ENCODE measurements at regions not wholly inside any gene's neighbourhood (a gene's known extent, or its start where the extent isn't known, plus 50 kb on each side); places are given as distances from the start of the nearest gene placed in this dataset.
"Not testable (repeated sequence)": the region's sequence is repeated elsewhere in the genome, so short reads cannot be mapped to it uniquely, and the experiment has no call there.

DNA sequence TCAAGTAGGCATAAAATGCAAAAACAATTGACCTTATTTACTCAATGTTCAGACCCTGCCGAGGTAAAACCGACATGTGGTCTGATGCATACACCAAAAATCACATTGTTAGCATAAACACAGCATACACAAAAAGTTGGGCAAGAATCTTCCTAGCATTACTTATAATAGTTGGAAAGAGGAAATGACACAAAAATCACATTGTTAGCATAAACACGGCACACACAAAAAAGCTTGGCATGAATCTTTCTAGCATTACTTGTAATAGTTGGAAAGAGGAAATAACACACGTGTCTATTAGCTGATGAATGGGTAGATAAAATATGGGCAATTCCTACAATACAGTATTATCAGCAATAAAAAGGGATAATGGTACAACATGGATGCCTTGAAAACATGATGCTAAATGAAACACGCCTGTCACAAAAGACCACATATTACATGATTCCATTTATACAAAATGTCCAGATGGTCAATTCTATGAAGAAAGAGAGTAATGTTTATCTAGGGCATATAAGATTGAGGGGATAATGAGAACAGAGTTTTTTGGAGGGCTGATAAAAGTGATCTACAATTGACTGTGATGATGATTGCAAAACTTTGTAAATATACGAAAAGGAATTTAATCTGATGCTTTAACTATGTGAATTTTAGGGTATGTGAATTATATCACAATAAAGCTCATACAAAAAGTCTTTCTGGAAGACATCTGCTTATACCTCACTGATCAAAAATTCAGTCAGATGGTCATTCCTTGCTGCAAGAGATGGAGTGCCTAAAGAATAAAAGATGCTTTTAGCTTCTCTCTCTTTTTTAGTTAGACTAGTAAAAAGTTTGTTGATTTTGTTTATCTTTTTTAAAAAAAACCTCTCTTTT lies 1019.5 kb upstream of the CITED2 start:
- DNase-seq (ENCODE audit: low read depth), result no peak

- no peak for DNase-seq (ENCODE audit: low read depth)
Measured at GRCh38 chr6:140388815-140389214, 1014.4 kb upstream of the CITED2 start.

GRCh38 chr6:140388192-140388802 lies 1013.8 kb upstream of the CITED2 start:
- DNase-seq (ENCODE audit: low read depth), result no peak

DNA sequence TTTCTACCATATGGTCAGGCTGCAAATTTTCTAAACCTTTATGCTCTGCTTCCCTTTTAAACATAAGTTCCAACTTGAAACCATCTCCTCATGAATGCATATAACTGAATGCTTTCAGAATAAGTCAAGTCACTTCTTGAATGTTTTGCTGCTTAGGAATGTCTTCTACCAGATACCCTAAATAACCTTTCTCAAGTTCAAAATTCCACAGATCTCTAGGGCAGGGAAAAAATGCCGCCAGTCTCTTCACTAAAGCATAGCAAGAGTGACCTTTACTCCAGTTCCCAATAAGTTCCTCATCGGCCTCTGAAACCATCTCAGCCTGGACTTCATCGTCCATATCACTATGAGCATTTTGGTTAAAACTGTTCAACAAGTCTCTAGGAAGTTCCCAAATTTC lies 1011.2 kb upstream of the CITED2 start:
- no peak for DNase-seq (ENCODE audit: low read depth)

- DNase-seq (ENCODE audit: low read depth), result no peak
Measured at GRCh38 chr6:140382355-140382754, 1007.9 kb upstream of the CITED2 start.

- DNase-seq (ENCODE audit: low read depth), result no peak
Measured at GRCh38 chr6:140380427-140381218, 1006.2 kb upstream of the CITED2 start.

- DNase-seq (ENCODE audit: low read depth), result no peak
Measured at GRCh38 chr6:140379919-140380318, 1005.5 kb upstream of the CITED2 start.

DNA sequence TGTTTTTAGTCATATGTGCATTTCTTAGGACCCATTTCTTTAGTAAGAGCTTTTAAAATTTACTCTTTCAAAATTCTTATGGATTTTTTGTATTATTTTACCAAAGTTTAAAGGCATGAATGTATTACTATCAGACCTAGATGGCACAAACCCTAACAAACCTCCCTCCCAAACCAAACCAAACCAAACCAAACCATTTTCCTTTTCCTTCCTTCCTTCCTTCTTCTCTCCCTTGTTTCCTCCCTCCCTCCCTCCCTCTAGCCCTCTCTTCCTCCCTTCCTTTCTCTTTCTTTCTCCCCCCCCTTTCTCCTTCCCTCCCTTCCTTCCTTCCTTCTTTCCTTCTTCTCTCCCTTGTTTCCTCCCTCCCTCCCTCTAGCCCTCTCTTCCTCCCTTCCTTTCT lies 1001.8 kb upstream of the CITED2 start:
- no peak for DNase-seq (ENCODE audit: low read depth)

DNA sequence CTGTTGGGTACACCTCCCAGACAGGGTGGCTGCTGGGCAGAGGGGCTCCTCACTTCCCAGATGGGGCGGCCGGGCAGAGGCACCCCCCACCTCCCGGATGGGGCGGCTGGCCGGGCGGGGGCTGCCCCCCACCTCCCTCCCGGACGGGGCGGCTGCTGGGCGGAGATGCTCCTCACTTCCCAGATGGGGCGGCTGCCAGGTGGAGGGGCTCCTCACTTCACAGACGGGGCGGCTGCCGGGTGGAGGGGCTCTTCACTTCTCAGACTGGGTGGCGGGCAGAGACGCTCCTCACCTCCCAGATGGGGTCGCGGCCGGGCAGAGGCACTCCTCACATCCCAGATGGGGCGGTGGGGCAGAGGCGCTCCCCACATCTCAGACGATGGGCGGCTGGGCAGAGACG lies 999.3 kb upstream of the CITED2 start:
- DNase-seq (ENCODE audit: low read depth), result not testable (repeated sequence)

DNA sequence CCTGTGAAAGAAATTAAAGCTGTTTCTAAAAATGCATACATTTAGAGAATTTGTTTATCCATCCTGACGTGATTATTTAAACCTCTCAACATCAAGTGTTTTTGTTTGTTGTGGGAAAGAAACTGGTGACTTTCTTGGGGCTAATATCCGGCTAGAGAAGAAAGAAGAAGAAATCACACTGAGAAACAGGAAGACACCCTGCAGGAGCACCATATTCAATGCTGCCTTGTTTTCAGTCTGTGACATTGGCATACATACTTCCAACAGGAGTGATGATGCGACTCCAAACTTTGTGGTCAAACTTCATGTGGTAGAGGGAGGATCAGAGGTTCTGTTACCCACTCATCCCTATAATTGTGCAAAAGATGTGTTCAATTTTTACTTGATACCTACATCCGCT lies 997.6 kb upstream of the CITED2 start:
- no peak for DNase-seq (ENCODE audit: low read depth)

DNA sequence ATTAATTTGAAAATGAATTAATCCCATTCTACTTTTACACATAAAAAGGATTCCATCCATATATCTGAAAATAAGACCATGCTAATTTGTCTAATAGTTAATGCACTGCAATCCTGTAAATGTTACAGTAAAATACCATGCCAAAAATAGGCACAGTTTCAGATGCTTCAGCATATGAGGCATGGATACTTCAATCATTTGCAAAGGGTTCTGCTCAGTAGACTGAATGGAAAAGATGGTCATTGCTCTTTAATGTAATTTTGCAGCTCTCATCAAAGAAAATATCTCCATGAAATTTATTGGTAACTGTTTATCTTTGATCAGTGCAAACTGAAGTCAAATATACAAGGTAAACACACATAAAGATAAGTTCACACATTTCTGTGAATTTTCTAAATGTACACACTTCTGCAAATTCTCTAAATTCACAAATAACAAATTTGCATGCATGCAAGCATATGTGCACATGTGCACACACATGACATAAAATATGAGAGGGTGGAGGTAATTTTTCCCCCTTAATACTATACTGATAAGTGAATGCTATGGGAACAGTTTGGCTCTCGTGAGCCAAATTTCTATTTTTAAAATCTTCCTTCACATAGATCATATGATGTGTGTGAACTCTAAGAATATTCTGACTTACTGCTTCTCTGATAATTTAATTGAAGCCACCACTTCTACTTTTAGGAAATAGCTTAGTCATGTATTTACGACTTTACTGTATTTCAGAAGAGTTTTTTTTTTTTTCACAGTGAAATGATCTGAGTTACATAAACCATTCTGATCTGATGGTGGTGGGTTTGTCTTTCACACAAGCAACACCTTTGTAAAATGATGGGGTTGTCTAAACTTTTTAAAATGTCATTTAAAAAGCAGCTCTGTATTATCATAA lies 996.8 kb upstream of the CITED2 start:
- DNase-seq (ENCODE audit: low read depth), result no peak

DNA sequence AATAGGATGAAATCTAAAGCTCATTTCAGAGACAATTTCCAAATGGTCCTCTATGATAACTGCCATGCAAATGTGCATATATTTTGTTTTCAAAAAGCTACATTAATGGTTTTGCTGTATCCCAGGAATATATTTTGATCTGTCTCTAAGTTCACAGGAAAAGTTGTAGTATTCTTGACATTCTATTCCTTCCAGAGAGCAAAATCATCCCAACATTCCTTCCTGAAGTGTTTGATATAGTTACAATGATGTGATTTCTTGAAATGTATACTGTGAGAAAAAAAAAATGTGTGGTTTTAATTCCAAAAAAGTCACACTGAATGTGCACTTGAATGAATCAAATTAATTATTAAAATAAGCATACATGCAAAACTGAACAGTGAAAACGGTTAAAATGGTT lies 996.0 kb upstream of the CITED2 start:
- no peak for DNase-seq (ENCODE audit: low read depth)

- DNase-seq (ENCODE audit: low read depth), result no peak
Measured at GRCh38 chr6:140366991-140367390, 992.5 kb upstream of the CITED2 start.

GRCh38 chr6:140364916-140365315 lies 990.5 kb upstream of the CITED2 start:
- no peak for DNase-seq (ENCODE audit: low read depth)

- no peak for DNase-seq (ENCODE audit: low read depth)
Measured at GRCh38 chr6:140360651-140361050, 986.2 kb upstream of the CITED2 start.

- DNase-seq (ENCODE audit: low read depth), result no peak
Measured at GRCh38 chr6:140355476-140355875, 981.0 kb upstream of the CITED2 start.

DNA sequence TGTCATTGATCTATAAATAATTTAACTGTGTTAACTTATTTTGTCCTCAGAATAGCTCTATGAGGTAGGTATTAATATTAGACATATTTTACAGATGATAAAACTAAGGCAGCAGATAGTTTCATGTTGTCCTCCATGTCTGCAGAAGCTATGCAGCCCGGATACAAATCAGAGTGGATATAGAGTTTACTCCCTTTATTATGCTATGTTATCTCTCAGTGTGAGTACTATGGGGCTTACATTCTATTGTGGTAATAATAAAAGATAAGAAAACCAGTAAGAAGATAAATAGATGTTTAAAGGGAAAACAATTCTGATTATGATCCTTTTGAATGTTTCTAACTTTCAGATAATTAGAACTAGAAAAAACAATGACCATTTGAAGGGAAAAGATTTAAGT lies 979.8 kb upstream of the CITED2 start:
- DNase-seq (ENCODE audit: low read depth), result no peak

- no peak for DNase-seq (ENCODE audit: low read depth)
Measured at GRCh38 chr6:140353536-140353935, 979.1 kb upstream of the CITED2 start.

GRCh38 chr6:140346428-140346827 lies 972.0 kb upstream of the CITED2 start:
- no peak for DNase-seq (ENCODE audit: low read depth)

DNA sequence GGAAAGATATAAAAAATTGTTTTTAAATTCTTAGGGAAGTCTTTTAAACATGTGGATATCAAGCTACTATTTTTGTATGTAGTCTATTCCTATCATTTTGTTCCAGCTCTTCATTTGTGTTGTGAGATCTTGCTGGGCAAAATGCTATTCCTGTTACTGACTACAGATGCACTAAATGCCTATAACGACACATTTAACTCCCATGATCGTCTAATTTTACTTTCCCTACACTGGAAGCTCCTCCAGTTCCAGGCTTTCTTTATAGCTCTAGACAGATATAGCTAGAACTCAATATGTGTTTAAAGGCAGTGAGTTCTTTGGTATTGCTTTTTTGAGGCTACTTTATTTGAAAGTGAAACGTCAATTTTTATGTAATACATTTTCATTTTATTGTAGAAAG lies 971.5 kb upstream of the CITED2 start:
- DNase-seq (ENCODE audit: low read depth), result no peak

DNA sequence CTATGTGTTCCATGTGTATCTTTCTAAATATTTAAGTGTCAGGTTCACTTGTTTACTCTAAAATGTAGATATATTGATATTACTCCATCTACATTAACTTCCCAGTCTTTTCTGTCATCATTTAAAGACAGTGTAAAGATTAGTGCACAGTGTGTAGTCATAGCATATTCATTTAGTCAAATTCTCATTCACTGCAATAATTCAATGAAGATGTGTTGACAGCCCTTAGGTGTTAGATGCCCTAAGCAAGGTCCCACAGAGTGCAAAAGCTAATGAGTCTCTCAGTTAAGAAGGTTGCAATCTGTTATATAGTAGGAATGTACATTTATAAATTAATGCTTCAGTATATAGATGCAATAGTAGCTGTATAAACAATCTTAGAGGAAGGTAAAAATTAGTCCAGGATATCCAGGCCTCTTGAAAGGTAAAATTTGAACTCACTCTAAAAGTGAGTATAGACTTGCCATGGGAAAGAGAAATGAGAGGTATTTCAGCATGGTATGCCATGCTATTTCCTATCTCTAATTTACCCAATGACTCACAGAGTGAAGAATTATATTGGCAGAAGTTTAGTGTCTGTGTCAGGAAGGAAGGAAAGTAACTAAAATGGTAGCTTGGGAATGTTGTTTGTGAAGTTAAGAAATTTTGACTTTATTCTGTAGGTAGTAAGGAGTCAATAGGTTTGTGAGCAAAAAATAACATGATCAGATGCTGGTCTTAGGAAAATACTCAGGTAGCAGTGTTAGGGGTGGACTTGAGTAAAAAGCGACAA lies 969.9 kb upstream of the CITED2 start:
- DNase-seq (ENCODE audit: low read depth), result no peak

Measured in forelimb muscle (tissue), 1 donor.